ENCODE measurements at regions not wholly inside any gene's neighbourhood (a gene's known extent, or its start where the extent isn't known, plus 50 kb on each side); places are given as distances from the start of the nearest gene placed in this dataset.

- no peak for TF ChIP-seq CTCF (IDR thresholded peaks at IDR 0.05; ENCODE audit: low read length)
- no peak for TF ChIP-seq EZH2 (IDR thresholded peaks at IDR 0.05; ENCODE audit: borderline replicate concordance, low read length)
These were observed 153.1 kb upstream of the BRINP1 start for GRCh38 chr9:119522381-119522780.

Measured in OCI-LY1 (cell line).